H9 (cell line): ENCODE measurements at regions not wholly inside any gene's neighbourhood (a gene's known extent, or its start where the extent isn't known, plus 50 kb on each side); places are given as distances from the start of the nearest gene placed in this dataset.

Experiments
- DNase-seq: peaks from one replicate; pipeline ENCODE4 v3.0.0-alpha.2; 2017
- H2AFZ ChIP-seq: one replicate; pipeline ENCODE4 v1.6.1; 2013; ENCODE audit warnings: mild to moderate bottlenecking, low read length, control low read depth, moderate library complexity
- H2AK5ac ChIP-seq: 2 replicates; pipeline ENCODE4 v1.6.1; 2013; ENCODE audit warnings: low read length, control low read depth, mixed read lengths; ENCODE audit not compliant: insufficient read length
- H2BK120ac ChIP-seq: one replicate; pipeline ENCODE4 v1.6.1; 2013; ENCODE audit warnings: low read depth, mild to moderate bottlenecking, low read length, control low read depth, inconsistent platforms; ENCODE audit not compliant: poor library complexity, severe bottlenecking
- H2BK12ac ChIP-seq: 2 replicates; pipeline ENCODE4 v1.6.1; 2013; ENCODE audit warnings: low read length, control low read depth, mixed read lengths, low read depth; ENCODE audit not compliant: insufficient read length
- H2BK15ac ChIP-seq: 2 replicates; pipeline ENCODE4 v1.6.1; 2013; ENCODE audit warnings: low read depth, low read length, control low read depth
- H2BK20ac ChIP-seq: one replicate; pipeline ENCODE4 v1.6.1; 2013; ENCODE audit warnings: low read depth, mild to moderate bottlenecking, low read length, control low read depth, inconsistent platforms; ENCODE audit not compliant: poor library complexity, severe bottlenecking
- H2BK5ac ChIP-seq: 2 replicates; pipeline ENCODE4 v1.6.1; 2013; ENCODE audit warnings: low read length, control low read depth, mixed read lengths; ENCODE audit not compliant: insufficient read length
- H3K14ac ChIP-seq: 2 replicates; pipeline ENCODE4 v1.6.1; 2013; ENCODE audit warnings: low read length, control low read depth; ENCODE audit not compliant: insufficient read depth
- H3K18ac ChIP-seq: 2 replicates; pipeline ENCODE4 v1.6.1; 2013; ENCODE audit warnings: low read depth, mild to moderate bottlenecking, mixed read lengths, low read length, control low read depth; ENCODE audit not compliant: insufficient read length
- H3K23ac ChIP-seq: 2 replicates; pipeline ENCODE4 v1.6.1; 2013; ENCODE audit warnings: low read length, control low read depth, mixed read lengths, low read depth; ENCODE audit not compliant: insufficient read length
- H3K23me2 ChIP-seq: 2 replicates; pipeline ENCODE4 v1.6.1; 2013; ENCODE audit warnings: low read depth, mild to moderate bottlenecking, mixed read lengths, low read length, control low read depth; ENCODE audit not compliant: insufficient read length, poor library complexity, severe bottlenecking
- H3K27ac ChIP-seq: 2 replicates; pipeline ENCODE4 v1.5.1; 2013; ENCODE audit warnings: low read length, control low read depth, mixed read lengths, low read depth; ENCODE audit not compliant: insufficient read length
- H3K27me3 ChIP-seq: 2 replicates; pipeline ENCODE4 v1.6.1; 2013; ENCODE audit warnings: low read length, control low read depth, inconsistent platforms; ENCODE audit not compliant: insufficient read depth
- H3K4ac ChIP-seq: 2 replicates; pipeline ENCODE4 v1.6.1; 2013; ENCODE audit warnings: low read depth, mild to moderate bottlenecking, control low read depth, inconsistent platforms, low read length, moderate library complexity
- H3K4me1 ChIP-seq: 2 replicates; pipeline ENCODE4 v1.6.1; 2013; ENCODE audit warnings: low read length, control low read depth, inconsistent platforms; ENCODE audit not compliant: insufficient read depth
- H3K4me2 ChIP-seq: 2 replicates; pipeline ENCODE4 v1.6.1; 2013; ENCODE audit warnings: low read length, control low read depth, mixed read lengths; ENCODE audit not compliant: insufficient read length, insufficient read depth
- H3K56ac ChIP-seq: 2 replicates; pipeline ENCODE4 v1.6.1; 2013; ENCODE audit warnings: low read depth, mild to moderate bottlenecking, mixed read lengths, low read length, control low read depth; ENCODE audit not compliant: insufficient read length
- H3K79me1 ChIP-seq: 2 replicates; pipeline ENCODE4 v1.6.1; 2013; ENCODE audit warnings: low read depth, mild to moderate bottlenecking, moderate library complexity, low read length, control low read depth, inconsistent platforms; ENCODE audit not compliant: insufficient read depth, poor library complexity, severe bottlenecking
- H3K79me2 ChIP-seq: 2 replicates; pipeline ENCODE4 v1.6.1; 2013; ENCODE audit warnings: low read length, control low read depth, inconsistent platforms; ENCODE audit not compliant: insufficient read depth
- H3K9ac ChIP-seq: 2 replicates; pipeline ENCODE4 v1.6.1; 2013; ENCODE audit warnings: low read length, control low read depth, mixed read lengths; ENCODE audit not compliant: insufficient read length; ENCODE audit errors: extremely low read depth
- H3K9me3 ChIP-seq: one replicate; pipeline ENCODE4 v1.6.1; 2013; ENCODE audit warnings: low read depth, low read length, inconsistent platforms; ENCODE audit not compliant: control insufficient read depth
- H3T11ph ChIP-seq: one replicate; pipeline ENCODE4 v1.6.1; 2013; ENCODE audit warnings: mild to moderate bottlenecking, low read length, control low read depth, inconsistent platforms
- H4K20me1 ChIP-seq: one replicate; pipeline ENCODE4 v1.6.1; 2013; ENCODE audit not compliant: control insufficient read depth, insufficient read length, insufficient read depth
- H4K5ac ChIP-seq: 2 replicates; pipeline ENCODE4 v1.6.1; 2013; ENCODE audit warnings: low read depth, mild to moderate bottlenecking, mixed read lengths, low read length, control low read depth; ENCODE audit not compliant: insufficient read length
- H4K8ac ChIP-seq: replicated peaks from 2 replicates; pipeline ENCODE4 v1.6.1; 2013; ENCODE audit warnings: low read length, control low read depth, mixed read lengths, low read depth; ENCODE audit not compliant: insufficient read length
- H4K91ac ChIP-seq: 2 replicates; pipeline ENCODE4 v1.6.1; 2013; ENCODE audit warnings: low read depth, mild to moderate bottlenecking, moderate library complexity, mixed read lengths, low read length, control low read depth; ENCODE audit not compliant: insufficient read length
- H3K27ac Mint-ChIP-seq, 3 experiments: 2 replicates in 2 of 3; 3 replicates in 1 of 3; pipeline ENCODE4 v1.8.0; 2020 to 2021; ENCODE audit warnings: mixed read lengths in 3 of 3, mild to moderate bottlenecking in 1 of 3, moderate library complexity in 1 of 3
- H3K27me3 Mint-ChIP-seq: 2 replicates; pipeline ENCODE4 v1.8.0; 2021; ENCODE audit warnings: low read depth, mild to moderate bottlenecking, moderate library complexity, mixed read lengths
- H3K36me3 Mint-ChIP-seq, 3 experiments: 2 replicates in 2 of 3; 3 replicates in 1 of 3; pipeline ENCODE4 v1.8.0; 2020 to 2021; ENCODE audit warnings: low read depth in 3 of 3, mixed read lengths in 3 of 3; ENCODE audit not compliant: insufficient read depth in 1 of 3
- H3K4me1 Mint-ChIP-seq, 2 experiments: 2 replicates each; pipeline ENCODE4 v1.8.0; 2020; ENCODE audit warnings: mixed read lengths in 2 of 2
- H3K4me3 Mint-ChIP-seq, 2 experiments: 2 replicates in 1 of 2; 3 replicates in 1 of 2; pipeline ENCODE4 v1.8.0; 2020 to 2021; ENCODE audit warnings: mild to moderate bottlenecking in 2 of 2, mixed read lengths in 2 of 2, moderate library complexity in 1 of 2
- H3K9me3 Mint-ChIP-seq, 2 experiments: 2 replicates in 1 of 2; 3 replicates in 1 of 2; pipeline ENCODE4 v1.8.0; 2020; ENCODE audit warnings: mild to moderate bottlenecking in 2 of 2, mixed read lengths in 2 of 2, moderate library complexity in 1 of 2
- WGBS: extraction: QIAGEN DNeasy Blood & Tissue Kit; methylation state at CpG from one replicate; pipeline ENCODE4 v1.1.7; 2013; ENCODE audit warnings: missing lambda C conversion rate, low lambda C conversion rate, mixed read lengths; ENCODE audit not compliant: insufficient read length; ENCODE audit errors: extremely low coverage; 5-methylcytosine and 5-hydroxymethylcytosine counted together
- TF ChIP-seq, protein P1 (sequence below): fragments of 200-600 bp; sonication (generic); conservative IDR thresholded peaks from 3 replicates; pipeline ENCODE4 v1.8.0; 2021; ENCODE audit warnings: antibody characterized with exemption, mild to moderate bottlenecking

DNA sequence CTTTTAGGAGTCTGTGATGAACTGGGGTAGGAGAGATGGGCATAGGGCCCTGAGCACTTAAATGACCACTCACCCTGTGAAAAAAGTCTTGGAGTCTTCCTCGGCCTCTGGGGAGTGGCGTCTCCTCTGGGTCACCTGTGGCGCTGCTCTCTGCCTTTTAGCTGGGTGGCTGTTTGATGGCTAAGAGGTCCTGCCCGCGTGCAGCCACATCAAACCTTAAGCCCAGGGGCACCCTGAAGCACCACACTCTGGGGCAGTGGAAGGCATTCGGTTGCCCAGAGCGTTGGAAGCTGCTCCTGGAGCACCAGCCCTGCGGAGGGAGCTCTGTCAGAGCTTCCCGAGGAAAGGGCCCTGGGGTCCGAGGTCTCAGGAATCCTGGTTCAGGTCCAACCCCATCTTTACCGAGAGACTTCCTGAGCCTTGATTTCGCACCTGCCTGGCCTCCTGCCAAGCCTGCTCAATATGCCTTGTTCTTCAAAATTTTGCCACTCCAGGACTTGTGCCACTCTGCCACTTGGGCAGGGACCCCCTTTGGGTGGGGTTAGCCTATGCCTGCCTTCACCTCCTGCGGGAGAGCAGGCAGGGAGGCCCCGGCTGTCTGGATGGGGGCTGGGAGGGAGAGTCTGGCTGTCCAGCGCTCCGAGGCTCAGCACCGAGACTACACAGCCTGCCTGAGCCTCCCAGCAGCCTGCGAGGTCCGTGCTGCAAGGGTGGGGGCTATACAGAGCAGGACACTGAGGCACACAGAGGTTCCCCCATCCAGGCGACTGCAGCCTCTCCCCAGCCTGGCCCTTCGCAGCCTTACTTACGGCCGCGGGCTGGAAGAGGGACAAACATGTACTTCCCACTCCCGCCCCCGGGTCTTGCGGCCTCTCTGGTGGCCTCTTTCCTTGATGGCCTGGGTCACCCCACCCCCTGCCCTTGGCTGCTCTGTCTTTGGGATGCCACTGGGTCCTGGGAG, 63.4 kb upstream of the RNU6ATAC start:
- no peak overlapping the region for H3K27ac ChIP-seq
- no peak overlapping the region for H4K5ac ChIP-seq
- H3K79me1 ChIP-seq = no peaks in the 10 kb centered on the region
- Mint-ChIP-seq H3K36me3 (peaks cover 0 to 2% (median 0%) of the 10 kb centered on the region in 3 experiments; a peak in 1 of 7 replicates), H3K27ac (no peak overlapping the region), H3K4me3 (no peak overlapping the region), H3K4me1 (peaks cover 8 to 21% of the 10 kb centered on the region in 2 experiments), H3K27me3 (peaks cover 2% of the 10 kb centered on the region; the same call in 1 of the 2 replicates), H3K9me3 (no peaks in the 10 kb centered on the region)
- no peaks in the 10 kb centered on the region for H3K23me2 ChIP-seq
- TF ChIP-seq, protein P1, sequence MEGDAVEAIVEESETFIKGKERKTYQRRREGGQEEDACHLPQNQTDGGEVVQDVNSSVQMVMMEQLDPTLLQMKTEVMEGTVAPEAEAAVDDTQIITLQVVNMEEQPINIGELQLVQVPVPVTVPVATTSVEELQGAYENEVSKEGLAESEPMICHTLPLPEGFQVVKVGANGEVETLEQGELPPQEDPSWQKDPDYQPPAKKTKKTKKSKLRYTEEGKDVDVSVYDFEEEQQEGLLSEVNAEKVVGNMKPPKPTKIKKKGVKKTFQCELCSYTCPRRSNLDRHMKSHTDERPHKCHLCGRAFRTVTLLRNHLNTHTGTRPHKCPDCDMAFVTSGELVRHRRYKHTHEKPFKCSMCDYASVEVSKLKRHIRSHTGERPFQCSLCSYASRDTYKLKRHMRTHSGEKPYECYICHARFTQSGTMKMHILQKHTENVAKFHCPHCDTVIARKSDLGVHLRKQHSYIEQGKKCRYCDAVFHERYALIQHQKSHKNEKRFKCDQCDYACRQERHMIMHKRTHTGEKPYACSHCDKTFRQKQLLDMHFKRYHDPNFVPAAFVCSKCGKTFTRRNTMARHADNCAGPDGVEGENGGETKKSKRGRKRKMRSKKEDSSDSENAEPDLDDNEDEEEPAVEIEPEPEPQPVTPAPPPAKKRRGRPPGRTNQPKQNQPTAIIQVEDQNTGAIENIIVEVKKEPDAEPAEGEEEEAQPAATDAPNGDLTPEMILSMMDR = no peak
- H3K79me2 ChIP-seq = no peaks in the 10 kb centered on the region
- no peak overlapping the region for H2BK20ac ChIP-seq
- H2BK15ac ChIP-seq = no peak overlapping the region
- H3K4me2 ChIP-seq = no peak overlapping the region
- no peak overlapping the region for H3K4ac ChIP-seq
- H3K18ac ChIP-seq = no peak overlapping the region
- H2BK5ac ChIP-seq = no peak overlapping the region
- no peak overlapping the region for H3K9ac ChIP-seq
- H2BK120ac ChIP-seq = no peak overlapping the region
- no peak overlapping the region for H3K23ac ChIP-seq
- H2AFZ ChIP-seq = no peak overlapping the region
- no peak for DNase-seq
- H3K4me1 ChIP-seq = no peaks in the 10 kb centered on the region
- H3K27me3 ChIP-seq = no peaks in the 10 kb centered on the region
- no peaks in the 10 kb centered on the region for H3K9me3 ChIP-seq
- H2BK12ac ChIP-seq = no peak overlapping the region
- no peak overlapping the region for H3K56ac ChIP-seq
- WGBS = no CpG with 5 or more reads among the region's 27 CpGs
- no peak overlapping the region for H4K8ac ChIP-seq
- no peak overlapping the region for H4K91ac ChIP-seq
- no peak overlapping the region for H2AK5ac ChIP-seq
- H3T11ph ChIP-seq = no peak overlapping the region
- H3K14ac ChIP-seq = no peak overlapping the region; the same call in 1 of the 2 replicates
- no peaks in the 10 kb centered on the region for H4K20me1 ChIP-seq
